ENCODE measurements at regions not wholly inside any gene's neighbourhood (a gene's known extent, or its start where the extent isn't known, plus 50 kb on each side); places are given as distances from the start of the nearest gene placed in this dataset.
"Not testable (repeated sequence)": the region's sequence is repeated elsewhere in the genome, so short reads cannot be mapped to it uniquely, and the experiment has no call there.

GRCh38 chr1:87426463-87427249, 98.0 kb downstream of the LMO4 start:
- no peak for DNase-seq
- no peaks in the 10 kb centered on the region for H3K36me3 Mint-ChIP-seq

GRCh38 chr1:87428367-87428766, 99.7 kb downstream of the LMO4 start:
- ATAC-seq (no peak), DNase-seq (no peak)
- Mint-ChIP-seq H3K27me3 (peaks cover 29% of the 10 kb centered on the region), H3K4me1 (no peaks in the 10 kb centered on the region), H3K9me3 (ENCODE audit: low read depth) (no peaks in the 10 kb centered on the region), H3K27ac (no peak overlapping the region), H3K4me3 (no peak overlapping the region), H3K36me3 (no peaks in the 10 kb centered on the region)
- CTCF ChIA-PET, result no interaction called here

More at GRCh38 chr1:87426463-87427249, 98.0 kb downstream of the LMO4 start:
- Mint-ChIP-seq H3K9me3 (ENCODE audit: low read depth) (no peaks in the 10 kb centered on the region), H3K4me3 (no peak overlapping the region), H3K27me3 (peaks cover 18% of the 10 kb centered on the region), H3K27ac (no peak overlapping the region), H3K4me1 (no peaks in the 10 kb centered on the region)
- CTCF ChIA-PET, result no interaction called here
- ATAC-seq, result no peak

GRCh38 chr1:87428883-87429282, 100.2 kb downstream of the LMO4 start:
- Mint-ChIP-seq H3K36me3 (no peaks in the 10 kb centered on the region), H3K27me3 (peaks cover 34% of the 10 kb centered on the region), H3K27ac (no peak overlapping the region), H3K4me3 (no peak overlapping the region), H3K9me3 (ENCODE audit: low read depth) (no peaks in the 10 kb centered on the region), H3K4me1 (no peaks in the 10 kb centered on the region)
- CTCF ChIA-PET, result no interaction called here
- ATAC-seq, result no peak
- no peak for DNase-seq

- Mint-ChIP-seq H3K27me3 (peaks cover 44% of the 10 kb centered on the region), H3K4me3 (no peak overlapping the region), H3K9me3 (ENCODE audit: low read depth) (no peaks in the 10 kb centered on the region), H3K36me3 (no peaks in the 10 kb centered on the region), H3K27ac (no peak overlapping the region), H3K4me1 (peaks cover 16% of the 10 kb centered on the region)
- no peak for ATAC-seq
- no peak for DNase-seq
- CTCF ChIA-PET, result no interaction called here
Measured at GRCh38 chr1:87432685-87433084, 104.0 kb downstream of the LMO4 start.

- CTCF ChIA-PET; ATAC-seq; H3K9me3 Mint-ChIP-seq (ENCODE audit: low read depth); H3K27ac Mint-ChIP-seq; H3K36me3 Mint-ChIP-seq; H3K4me3 Mint-ChIP-seq; DNase-seq: not testable (repeated sequence)
- peaks cover 16% of the 10 kb centered on the region for H3K4me1 Mint-ChIP-seq
- H3K27me3 Mint-ChIP-seq, result peaks cover 41% of the 10 kb centered on the region
Measured at GRCh38 chr1:87433101-87433500, 104.4 kb downstream of the LMO4 start.

GRCh38 chr1:87435484-87435883, 106.8 kb downstream of the LMO4 start:
- DNase-seq, result peak; percentile 70
- Mint-ChIP-seq H3K9me3 (ENCODE audit: low read depth) (no peaks in the 10 kb centered on the region), H3K27me3 (peaks cover 44% of the 10 kb centered on the region), H3K4me1 (peaks cover 16% of the 10 kb centered on the region), H3K36me3 (no peaks in the 10 kb centered on the region), H3K27ac (peak overlapping the region; percentile 12), H3K4me3 (no peak overlapping the region)
- CTCF ChIA-PET, result no interaction called here
- ATAC-seq, result peak; percentile 78

GRCh38 chr1:87436115-87436514, 107.4 kb downstream of the LMO4 start:
- Mint-ChIP-seq H3K27me3 (peaks cover 47% of the 10 kb centered on the region), H3K4me1 (peaks cover 16% of the 10 kb centered on the region)
- H3K9me3 Mint-ChIP-seq (ENCODE audit: low read depth); H3K4me3 Mint-ChIP-seq; ATAC-seq; H3K27ac Mint-ChIP-seq; CTCF ChIA-PET; H3K36me3 Mint-ChIP-seq; DNase-seq: not testable (repeated sequence)

GRCh38 chr1:87436534-87436933, 107.9 kb downstream of the LMO4 start:
- Mint-ChIP-seq H3K27ac (no peak overlapping the region), H3K27me3 (peaks cover 45% of the 10 kb centered on the region), H3K4me3 (no peak overlapping the region), H3K9me3 (ENCODE audit: low read depth) (no peaks in the 10 kb centered on the region), H3K4me1 (peaks cover 16% of the 10 kb centered on the region), H3K36me3 (no peaks in the 10 kb centered on the region)
- ATAC-seq, result no peak
- no peak for DNase-seq
- CTCF ChIA-PET, result no interaction called here

- ATAC-seq, result no peak
- H3K27ac Mint-ChIP-seq, result no peak overlapping the region
- H3K9me3 Mint-ChIP-seq (ENCODE audit: low read depth), result no peaks in the 10 kb centered on the region
- no peak overlapping the region for H3K4me3 Mint-ChIP-seq
- CTCF ChIA-PET, result interaction anchor here (0.6 kb wide), 1 partner anchor 266 kb away, joined by 3 read pairs; no protein-coding TSS in a partner anchor
- no peak for DNase-seq
- peaks cover 35% of the 10 kb centered on the region for H3K27me3 Mint-ChIP-seq
- H3K4me1 Mint-ChIP-seq, result peaks cover 16% of the 10 kb centered on the region
- H3K36me3 Mint-ChIP-seq, result no peaks in the 10 kb centered on the region
Measured at GRCh38 chr1:87437663-87438295, 109.1 kb downstream of the LMO4 start.

GRCh38 chr1:87439821-87440220, 111.1 kb downstream of the LMO4 start:
- Mint-ChIP-seq H3K27ac (no peak overlapping the region), H3K4me1 (peaks cover 11% of the 10 kb centered on the region), H3K4me3 (no peak overlapping the region), H3K9me3 (ENCODE audit: low read depth) (peaks cover 3% of the 10 kb centered on the region), H3K36me3 (peaks cover 7% of the 10 kb centered on the region), H3K27me3 (peaks cover 20% of the 10 kb centered on the region)
- DNase-seq (no peak), ATAC-seq (no peak)
- CTCF ChIA-PET, result no interaction called here

- peak; percentile 74 for DNase-seq
- H3K4me1 Mint-ChIP-seq, result peaks cover 24% of the 10 kb centered on the region
- peaks cover 7% of the 10 kb centered on the region for H3K36me3 Mint-ChIP-seq
- peak; percentile 85 for ATAC-seq
- CTCF ChIA-PET, result no interaction called here
- H3K9me3 Mint-ChIP-seq (ENCODE audit: low read depth), result no peaks in the 10 kb centered on the region
- peak overlapping the region; percentile 57 for H3K4me3 Mint-ChIP-seq
- peaks cover 2% of the 10 kb centered on the region for H3K27me3 Mint-ChIP-seq
- H3K27ac Mint-ChIP-seq, result peak overlapping the region; percentile 82
Measured at GRCh38 chr1:87449348-87449963, 120.8 kb downstream of the LMO4 start.

GRCh38 chr1:87450136-87450535, 121.5 kb downstream of the LMO4 start:
- CTCF ChIA-PET, result no interaction called here
- no peaks in the 10 kb centered on the region for H3K9me3 Mint-ChIP-seq (ENCODE audit: low read depth)
- H3K4me1 Mint-ChIP-seq, result peaks cover 24% of the 10 kb centered on the region
- H3K27me3 Mint-ChIP-seq, result peaks cover 2% of the 10 kb centered on the region
- H3K27ac Mint-ChIP-seq, result peak overlapping the region; percentile 34
- DNase-seq, result no peak
- peaks cover 4% of the 10 kb centered on the region for H3K36me3 Mint-ChIP-seq
- no peak for ATAC-seq
- no peak overlapping the region for H3K4me3 Mint-ChIP-seq

- peaks cover 24% of the 10 kb centered on the region for H3K4me1 Mint-ChIP-seq
- peak; percentile 43 for DNase-seq
- no peak for ATAC-seq
- CTCF ChIA-PET, result no interaction called here
- no peaks in the 10 kb centered on the region for H3K36me3 Mint-ChIP-seq
- no peaks in the 10 kb centered on the region for H3K9me3 Mint-ChIP-seq (ENCODE audit: low read depth)
- H3K4me3 Mint-ChIP-seq, result no peak overlapping the region
- H3K27ac Mint-ChIP-seq, result peak overlapping the region; percentile 34
- peaks cover 2% of the 10 kb centered on the region for H3K27me3 Mint-ChIP-seq
Measured at GRCh38 chr1:87450615-87451209, 122.0 kb downstream of the LMO4 start.
